Activated CD8-positive, alpha-beta T cell treated with anti-CD3 and anti-CD28 coated beads, Interleukin-2, amount 10 ng/mL, durations not matched to agents 7 days and 5 days (primary cell): ENCODE measurements at regions not wholly inside any gene's neighbourhood (a gene's known extent, or its start where the extent isn't known, plus 50 kb on each side); places are given as distances from the start of the nearest gene placed in this dataset.

ENCODE experiments used
- ATAC-seq: fragments of 150-1000 bp; cut with Tn5 transposase; one replicate; pipeline ENCODE4 v1.10.0; 2021; ENCODE audit warnings: moderate library complexity
- CTCF ChIA-PET: fragments of 350-600 bp; sonication (Branson Sonifier 250); formaldehyde crosslinking; loops from one replicate; lab custom pipeline; 2021; ENCODE audit warnings: antibody characterized with exemption; lab: Charles Lee
- POLR2A ChIA-PET: fragments of 350-600 bp; sonication (Branson Sonifier 250); formaldehyde crosslinking; loops from one replicate; lab custom pipeline; 2021; ENCODE audit warnings: antibody characterized with exemption; lab: Charles Lee
- DNase-seq: peaks from one replicate; pipeline ENCODE4 v3.0.0-alpha.2; 2020
- H3K27ac Mint-ChIP-seq: one replicate; pipeline ENCODE4 v1.8.0; 2021; ENCODE audit warnings: mild to moderate bottlenecking, mixed read lengths
- H3K27me3 Mint-ChIP-seq: one replicate; pipeline ENCODE4 v1.8.0; 2021; ENCODE audit warnings: low read depth, mixed read lengths
- H3K36me3 Mint-ChIP-seq: one replicate; pipeline ENCODE4 v1.8.0; 2021; ENCODE audit warnings: low read depth, mixed read lengths
- H3K4me1 Mint-ChIP-seq: one replicate; pipeline ENCODE4 v1.8.0; 2021; ENCODE audit warnings: low read depth, mixed read lengths
- H3K4me3 Mint-ChIP-seq: one replicate; pipeline ENCODE4 v1.8.0; 2021; ENCODE audit warnings: mild to moderate bottlenecking, mixed read lengths
- H3K9me3 Mint-ChIP-seq: one replicate; pipeline ENCODE4 v1.8.0; 2022; ENCODE audit warnings: mixed read lengths; ENCODE audit not compliant: insufficient read depth

DNA sequence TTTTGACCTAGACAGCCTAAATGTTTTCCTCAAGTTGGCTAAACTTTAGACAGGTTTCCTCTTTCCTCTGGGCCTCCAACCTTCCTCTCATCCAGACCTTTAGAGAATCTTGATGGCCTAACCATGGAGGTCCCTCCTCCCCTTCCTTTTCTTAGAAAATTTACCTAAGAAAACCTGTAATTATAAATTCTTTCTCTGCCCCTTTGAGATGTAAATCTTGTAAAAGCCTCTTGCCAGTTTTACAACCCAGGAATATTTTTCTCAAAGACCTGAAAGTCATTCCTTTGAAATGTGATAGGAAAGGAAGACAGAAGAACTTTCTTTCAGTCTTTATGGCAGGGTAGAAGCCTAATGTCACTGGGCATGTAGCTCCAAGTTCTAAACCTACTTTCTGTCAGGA, 1752.6 kb upstream of the C9orf72 start:
- H3K36me3 Mint-ChIP-seq, result no peaks in the 10 kb centered on the region
- H3K27me3 Mint-ChIP-seq, result no peaks in the 10 kb centered on the region
- POLR2A ChIA-PET, result no interaction called here
- CTCF ChIA-PET, result no interaction called here
- no peaks in the 10 kb centered on the region for H3K9me3 Mint-ChIP-seq
- H3K4me1 Mint-ChIP-seq, result no peaks in the 10 kb centered on the region
- DNase-seq (no peak), ATAC-seq (no peak)
- no peak overlapping the region for H3K4me3 Mint-ChIP-seq
- no peak overlapping the region for H3K27ac Mint-ChIP-seq

DNA sequence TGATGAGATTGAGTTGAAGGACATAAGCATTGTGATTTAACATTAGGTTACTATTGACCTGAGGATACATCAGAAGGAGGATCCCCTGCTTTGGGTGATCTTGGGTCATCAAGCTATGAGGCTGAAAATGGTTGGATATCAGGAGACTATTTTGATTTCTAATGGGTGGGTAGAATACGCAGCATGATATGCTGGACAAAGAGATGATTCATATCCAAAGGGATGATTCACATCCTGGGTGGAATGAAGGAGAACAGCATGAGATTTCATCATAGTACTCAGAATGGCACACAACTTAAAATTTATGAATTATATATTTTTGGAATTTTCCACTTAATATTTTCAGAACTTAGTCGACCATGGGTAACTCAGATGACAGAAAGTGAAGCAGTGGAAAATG, 1759.5 kb upstream of the C9orf72 start:
- no peak overlapping the region for H3K4me3 Mint-ChIP-seq
- no peak overlapping the region for H3K27ac Mint-ChIP-seq
- H3K36me3 Mint-ChIP-seq, result no peaks in the 10 kb centered on the region
- POLR2A ChIA-PET, result no interaction called here
- ATAC-seq (no peak), DNase-seq (no peak)
- CTCF ChIA-PET, result no interaction called here
- no peaks in the 10 kb centered on the region for H3K27me3 Mint-ChIP-seq
- peaks cover 3% of the 10 kb centered on the region for H3K9me3 Mint-ChIP-seq
- H3K4me1 Mint-ChIP-seq, result no peaks in the 10 kb centered on the region

DNA sequence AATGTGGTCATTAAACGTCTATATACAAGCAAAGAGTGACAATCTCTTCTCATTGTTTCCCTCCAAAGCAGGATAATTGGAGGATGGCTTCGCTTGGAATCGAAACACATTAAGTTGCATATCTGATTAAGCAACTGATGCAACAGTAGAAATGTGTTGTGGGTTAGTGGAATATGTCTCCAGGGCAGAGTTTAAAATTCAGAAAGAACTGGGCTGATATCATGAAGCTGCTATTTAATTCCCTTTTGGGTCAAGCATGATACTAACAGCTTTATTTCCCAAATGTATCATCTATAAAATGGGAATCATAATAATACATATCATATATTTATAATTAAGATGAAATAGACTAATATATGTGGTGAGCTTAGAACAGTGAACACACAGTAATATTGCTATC, 1763.0 kb upstream of the C9orf72 start:
- ATAC-seq (no peak), DNase-seq (no peak)
- Mint-ChIP-seq H3K27ac (no peak overlapping the region), H3K36me3 (no peaks in the 10 kb centered on the region), H3K9me3 (peaks cover 7% of the 10 kb centered on the region), H3K27me3 (no peaks in the 10 kb centered on the region), H3K4me1 (no peaks in the 10 kb centered on the region), H3K4me3 (no peak overlapping the region)
- POLR2A ChIA-PET, result no interaction called here
- CTCF ChIA-PET, result no interaction called here

GRCh38 chr9:29339387-29339786, 1766.1 kb upstream of the C9orf72 start:
- ChIA-PET CTCF (no interaction called here), POLR2A (no interaction called here)
- no peak for ATAC-seq
- Mint-ChIP-seq H3K9me3 (peaks cover 4% of the 10 kb centered on the region), H3K36me3 (no peaks in the 10 kb centered on the region), H3K4me3 (no peak overlapping the region), H3K27ac (no peak overlapping the region), H3K4me1 (no peaks in the 10 kb centered on the region), H3K27me3 (no peaks in the 10 kb centered on the region)
- DNase-seq, result no peak

- Mint-ChIP-seq H3K27ac (no peak overlapping the region), H3K9me3 (peaks cover 5% of the 10 kb centered on the region), H3K36me3 (no peaks in the 10 kb centered on the region), H3K27me3 (no peaks in the 10 kb centered on the region), H3K4me1 (no peaks in the 10 kb centered on the region), H3K4me3 (no peak overlapping the region)
- POLR2A ChIA-PET, result no interaction called here
- CTCF ChIA-PET, result no interaction called here
- no peak for DNase-seq
- no peak for ATAC-seq
These were observed 1775.7 kb upstream of the C9orf72 start for GRCh38 chr9:29348999-29349398.

- H3K4me3 Mint-ChIP-seq, result no peak overlapping the region
- H3K9me3 Mint-ChIP-seq, result peaks cover 3% of the 10 kb centered on the region
- POLR2A ChIA-PET, result no interaction called here
These were observed 1816.1 kb upstream of the C9orf72 start for GRCh38 chr9:29389421-29389820.

DNA sequence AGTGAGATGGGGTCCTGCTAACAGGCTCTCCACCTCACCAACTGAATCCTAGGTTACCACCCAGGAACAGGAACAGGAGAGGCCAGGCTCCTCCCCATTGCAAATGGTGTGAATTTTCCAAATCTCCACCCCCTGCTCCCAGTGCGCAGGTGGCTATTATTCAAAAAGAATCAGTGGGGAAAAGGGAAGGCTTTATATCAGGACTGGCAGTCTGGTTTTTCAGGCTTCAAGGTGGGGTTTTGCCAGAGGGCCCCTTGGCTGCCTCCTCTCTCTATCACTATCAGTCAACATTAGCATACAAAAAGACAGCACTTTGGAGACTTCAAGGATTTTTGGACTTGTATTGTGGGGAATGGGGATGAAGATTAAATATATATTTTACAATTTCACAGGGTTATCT, 1817.6 kb upstream of the C9orf72 start:
- Mint-ChIP-seq H3K4me1 (no peaks in the 10 kb centered on the region), H3K4me3 (no peak overlapping the region), H3K27ac (no peak overlapping the region), H3K27me3 (no peaks in the 10 kb centered on the region), H3K9me3 (no peaks in the 10 kb centered on the region), H3K36me3 (no peaks in the 10 kb centered on the region)
- ChIA-PET POLR2A (no interaction called here), CTCF (no interaction called here)
- ATAC-seq (no peak), DNase-seq (no peak)

More at GRCh38 chr9:29389421-29389820, 1816.1 kb upstream of the C9orf72 start:
- Mint-ChIP-seq H3K36me3 (no peaks in the 10 kb centered on the region), H3K27me3 (no peaks in the 10 kb centered on the region), H3K27ac (no peak overlapping the region), H3K4me1 (no peaks in the 10 kb centered on the region)
- DNase-seq (no peak), ATAC-seq (no peak)
- CTCF ChIA-PET, result no interaction called here

GRCh38 chr9:29393064-29393463, 1819.8 kb upstream of the C9orf72 start:
- no peak overlapping the region for H3K27ac Mint-ChIP-seq
- H3K9me3 Mint-ChIP-seq, result peaks cover 6% of the 10 kb centered on the region
- H3K36me3 Mint-ChIP-seq, result no peaks in the 10 kb centered on the region
- POLR2A ChIA-PET, result no interaction called here
- H3K4me1 Mint-ChIP-seq, result no peaks in the 10 kb centered on the region
- DNase-seq (no peak), ATAC-seq (no peak)
- no peak overlapping the region for H3K4me3 Mint-ChIP-seq
- CTCF ChIA-PET, result no interaction called here
- no peaks in the 10 kb centered on the region for H3K27me3 Mint-ChIP-seq

DNA sequence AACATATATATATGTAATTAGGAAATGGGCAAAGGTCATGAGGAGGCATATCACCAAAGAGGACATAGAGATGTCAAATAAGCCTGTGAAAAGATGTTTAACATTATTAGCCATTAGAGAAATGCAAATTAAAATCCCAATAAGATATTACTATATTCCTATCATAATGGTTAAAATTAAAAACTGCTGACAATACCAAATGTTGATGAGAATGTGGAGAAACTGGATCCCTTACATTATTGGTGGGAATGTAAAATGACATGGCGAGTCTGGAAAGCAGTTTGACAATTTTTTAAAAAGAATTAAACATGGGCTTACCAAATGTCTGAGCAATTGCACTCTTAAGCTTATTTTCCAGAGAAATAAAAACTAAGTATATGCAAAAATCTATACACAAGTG, 1821.6 kb upstream of the C9orf72 start:
- H3K27me3 Mint-ChIP-seq, result no peaks in the 10 kb centered on the region
- no peaks in the 10 kb centered on the region for H3K36me3 Mint-ChIP-seq
- CTCF ChIA-PET, result no interaction called here
- POLR2A ChIA-PET, result no interaction called here
- H3K27ac Mint-ChIP-seq, result no peak overlapping the region
- H3K4me3 Mint-ChIP-seq, result no peak overlapping the region
- H3K4me1 Mint-ChIP-seq, result no peaks in the 10 kb centered on the region
- no peak for DNase-seq
- ATAC-seq, result no peak
- peaks cover 10% of the 10 kb centered on the region for H3K9me3 Mint-ChIP-seq

DNA sequence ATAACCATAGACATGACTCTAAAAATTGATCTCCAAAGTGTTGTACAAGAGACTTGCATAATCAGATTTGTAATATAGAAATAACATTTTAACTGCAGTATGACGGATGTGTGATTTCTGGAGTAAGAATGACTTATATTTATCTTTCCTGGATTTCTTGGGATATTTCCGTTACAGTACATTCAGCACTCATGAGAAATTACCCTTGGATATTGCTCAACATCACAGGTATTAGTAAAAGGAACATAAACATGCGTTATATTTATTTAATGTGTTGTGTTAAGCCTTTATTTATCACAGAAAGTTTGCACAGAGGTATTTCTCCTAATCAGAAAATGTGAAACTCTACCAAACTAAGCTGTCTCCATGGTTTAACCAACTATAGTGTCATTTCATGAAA, 1823.9 kb upstream of the C9orf72 start:
- no peak for ATAC-seq
- H3K36me3 Mint-ChIP-seq, result no peaks in the 10 kb centered on the region
- no peak overlapping the region for H3K4me3 Mint-ChIP-seq
- DNase-seq, result no peak
- no peak overlapping the region for H3K27ac Mint-ChIP-seq
- ChIA-PET CTCF (no interaction called here), POLR2A (no interaction called here)
- no peaks in the 10 kb centered on the region for H3K27me3 Mint-ChIP-seq
- peaks cover 10% of the 10 kb centered on the region for H3K9me3 Mint-ChIP-seq
- H3K4me1 Mint-ChIP-seq, result no peaks in the 10 kb centered on the region

GRCh38 chr9:29416204-29416603, 1842.9 kb upstream of the C9orf72 start:
- Mint-ChIP-seq H3K4me3 (no peak overlapping the region), H3K4me1 (no peaks in the 10 kb centered on the region), H3K27me3 (no peaks in the 10 kb centered on the region), H3K27ac (no peak overlapping the region), H3K9me3 (no peaks in the 10 kb centered on the region), H3K36me3 (no peaks in the 10 kb centered on the region)
- CTCF ChIA-PET, result no interaction called here
- ATAC-seq (no peak), DNase-seq (no peak)
- POLR2A ChIA-PET, result no interaction called here

DNA sequence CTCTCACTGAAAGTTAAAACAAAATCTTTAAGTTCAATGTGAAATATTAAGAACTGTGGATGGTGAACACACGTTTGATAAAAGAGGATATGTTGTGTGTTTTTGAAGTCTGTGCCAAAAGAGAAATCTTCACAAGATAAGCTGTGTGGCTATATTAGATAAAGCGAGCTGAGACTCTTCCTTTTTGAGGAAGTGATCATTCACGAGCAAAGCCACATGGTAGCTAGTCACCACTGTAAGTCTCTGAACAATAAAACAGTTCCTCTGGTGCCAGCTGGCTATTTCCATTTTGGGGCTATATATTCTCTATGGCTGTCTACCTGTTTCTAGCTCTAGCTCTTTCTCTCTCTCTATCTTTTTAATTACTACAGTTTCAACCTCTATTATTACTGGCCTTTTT, 1849.2 kb upstream of the C9orf72 start:
- Mint-ChIP-seq H3K4me3 (no peak overlapping the region), H3K27ac (no peak overlapping the region), H3K36me3 (no peaks in the 10 kb centered on the region), H3K4me1 (no peaks in the 10 kb centered on the region), H3K27me3 (no peaks in the 10 kb centered on the region), H3K9me3 (peaks cover 6% of the 10 kb centered on the region)
- ChIA-PET CTCF (no interaction called here), POLR2A (no interaction called here)
- no peak for ATAC-seq
- no peak for DNase-seq

- H3K4me3 Mint-ChIP-seq, result no peak overlapping the region
- no peaks in the 10 kb centered on the region for H3K36me3 Mint-ChIP-seq
- ChIA-PET CTCF (no interaction called here), POLR2A (no interaction called here)
- peaks cover 27% of the 10 kb centered on the region for H3K9me3 Mint-ChIP-seq
- DNase-seq (no peak), ATAC-seq (no peak)
- H3K27ac Mint-ChIP-seq, result no peak overlapping the region
- H3K27me3 Mint-ChIP-seq, result no peaks in the 10 kb centered on the region
- no peaks in the 10 kb centered on the region for H3K4me1 Mint-ChIP-seq
These were observed 1858.9 kb upstream of the C9orf72 start for GRCh38 chr9:29432191-29432590.
